NCI-H1092 (cell line): ENCODE measurements at regions not wholly inside any gene's neighbourhood (a gene's known extent, or its start where the extent isn't known, plus 50 kb on each side); places are given as distances from the start of the nearest gene placed in this dataset.
A peak's percentile ranks its signal among the peaks of the same experiment; 100 is the strongest.

Experiments
- DNase-seq: peaks from one replicate; lab custom pipeline; 2025; lab: John Stamatoyannopoulos, UW

DNA sequence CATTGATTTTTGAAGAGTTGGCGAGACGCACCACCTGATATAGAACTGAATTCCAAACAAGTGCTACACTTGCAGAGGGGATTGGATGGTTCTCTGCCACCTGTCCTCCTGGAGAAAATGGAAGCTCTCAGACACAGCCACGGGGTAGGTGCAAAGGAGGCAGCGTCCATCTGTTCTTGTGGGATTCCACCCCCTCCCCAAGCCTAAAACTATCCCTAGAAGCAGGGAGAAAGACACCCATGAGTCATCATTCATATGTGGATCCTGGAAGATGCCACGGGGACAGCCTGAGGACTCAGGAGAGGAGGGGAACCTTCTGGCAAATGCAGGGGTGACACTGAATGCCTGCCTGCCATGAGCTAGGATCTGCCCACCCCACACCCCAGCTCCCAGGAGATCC is 171.3 kb upstream of the CST7 start:
- no peak for DNase-seq

DNA sequence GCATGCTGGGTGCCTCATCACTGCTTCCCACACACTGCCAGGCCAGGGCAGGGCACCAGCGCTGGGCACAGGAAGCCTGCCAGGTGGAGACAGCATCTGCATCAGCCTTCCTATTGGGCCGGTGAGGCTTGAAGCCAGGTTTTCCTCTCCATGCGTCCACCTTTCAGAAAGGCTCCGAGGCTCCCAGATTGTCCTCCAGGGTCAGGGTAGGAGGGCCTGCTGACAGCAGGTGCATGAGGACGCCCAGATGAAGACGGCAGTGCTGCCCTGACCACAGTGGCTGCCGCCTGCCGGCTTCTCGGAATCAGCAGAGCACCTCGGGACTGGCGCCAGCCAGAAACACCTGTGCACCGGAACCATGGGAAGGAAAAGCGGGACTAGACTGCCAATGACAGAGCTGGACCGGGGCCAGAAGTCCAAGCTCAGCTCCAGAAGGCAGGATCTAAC is 170.5 kb upstream of the CST7 start:
- DNase-seq, result peak; percentile 55

DNA sequence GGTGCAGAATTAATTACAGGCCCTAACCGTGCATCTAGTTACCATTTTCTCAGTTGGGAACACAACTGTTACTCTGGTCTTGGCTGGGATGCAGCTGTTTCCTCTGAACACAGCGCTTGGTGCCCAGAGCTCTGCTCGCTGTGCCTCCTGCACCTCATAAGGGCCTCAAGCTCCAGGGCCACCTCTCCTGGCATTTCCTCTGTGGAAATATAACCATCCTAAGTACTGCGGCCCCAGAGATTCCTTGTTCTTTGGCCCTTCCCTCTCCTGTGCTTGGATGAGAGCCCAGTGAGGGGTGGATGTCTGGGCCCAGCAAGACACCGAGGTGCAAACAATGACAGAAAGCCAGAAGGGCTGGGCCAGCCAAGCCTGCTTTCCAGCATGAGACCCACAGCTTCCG is 169.9 kb upstream of the CST7 start:
- DNase-seq, result no peak

GRCh38 chr20:24779946-24780345 is 169.1 kb upstream of the CST7 start:
- DNase-seq, result no peak

DNA sequence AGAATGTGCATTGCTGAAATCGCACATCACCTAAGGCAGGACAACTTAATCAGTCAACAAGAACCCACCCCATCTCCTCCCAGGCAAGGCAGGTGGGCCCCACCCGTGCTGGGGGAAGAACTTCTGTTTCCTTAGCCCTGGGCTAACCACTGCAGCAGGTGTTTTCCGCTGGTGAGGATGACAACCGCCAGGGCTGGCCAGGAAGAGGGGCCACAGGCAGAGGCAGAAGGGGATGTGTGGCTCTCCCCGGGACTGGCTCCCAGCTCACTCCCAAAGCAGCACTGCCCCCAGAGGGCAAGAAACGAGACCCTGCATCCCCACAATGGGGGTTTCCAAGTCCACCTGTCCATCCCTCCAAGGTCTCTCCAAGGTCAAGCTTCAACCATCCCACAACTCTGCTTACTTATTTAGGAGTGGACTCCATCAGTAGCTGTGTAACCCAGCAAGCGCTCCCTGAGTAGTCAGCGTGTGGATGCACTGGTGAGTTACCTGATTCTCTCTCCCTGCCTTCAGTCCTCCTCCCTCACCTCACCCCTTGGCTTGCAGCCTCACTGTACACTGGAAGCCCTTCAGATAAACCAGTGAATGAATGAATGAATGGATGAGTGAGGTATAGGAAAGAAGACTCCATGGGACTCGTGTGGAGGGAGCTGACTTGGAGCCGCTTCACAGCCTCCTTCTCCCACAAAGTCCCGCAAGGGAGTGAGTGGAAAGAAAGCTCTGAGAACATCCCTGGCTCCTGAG is 168.2 kb upstream of the CST7 start:
- DNase-seq, result no peak

GRCh38 chr20:24781418-24781980 is 167.6 kb upstream of the CST7 start:
- peak; percentile 11 for DNase-seq

DNA sequence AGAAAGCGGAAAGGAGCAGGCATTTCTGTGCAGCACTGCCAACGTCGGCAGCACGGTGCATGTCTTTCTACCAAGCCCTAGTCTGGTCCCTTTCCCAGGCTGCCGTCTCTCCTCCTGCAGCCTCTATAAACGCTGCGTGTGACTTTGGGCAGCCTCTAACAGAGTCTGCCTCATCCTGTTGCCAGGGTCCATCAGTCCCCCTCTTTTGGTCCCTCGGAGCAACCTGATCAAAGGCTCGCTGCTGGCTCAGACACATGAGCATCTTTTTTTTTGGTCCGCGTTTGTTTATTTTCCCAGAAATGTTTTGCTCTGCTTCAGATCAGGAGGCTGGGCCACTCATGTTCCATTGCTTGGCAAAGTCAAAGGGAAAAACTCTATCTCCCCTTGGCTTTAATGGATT is 166.8 kb upstream of the CST7 start:
- DNase-seq, result no peak

GRCh38 chr20:24782801-24783630 is 166.1 kb upstream of the CST7 start:
- no peak for DNase-seq

DNA sequence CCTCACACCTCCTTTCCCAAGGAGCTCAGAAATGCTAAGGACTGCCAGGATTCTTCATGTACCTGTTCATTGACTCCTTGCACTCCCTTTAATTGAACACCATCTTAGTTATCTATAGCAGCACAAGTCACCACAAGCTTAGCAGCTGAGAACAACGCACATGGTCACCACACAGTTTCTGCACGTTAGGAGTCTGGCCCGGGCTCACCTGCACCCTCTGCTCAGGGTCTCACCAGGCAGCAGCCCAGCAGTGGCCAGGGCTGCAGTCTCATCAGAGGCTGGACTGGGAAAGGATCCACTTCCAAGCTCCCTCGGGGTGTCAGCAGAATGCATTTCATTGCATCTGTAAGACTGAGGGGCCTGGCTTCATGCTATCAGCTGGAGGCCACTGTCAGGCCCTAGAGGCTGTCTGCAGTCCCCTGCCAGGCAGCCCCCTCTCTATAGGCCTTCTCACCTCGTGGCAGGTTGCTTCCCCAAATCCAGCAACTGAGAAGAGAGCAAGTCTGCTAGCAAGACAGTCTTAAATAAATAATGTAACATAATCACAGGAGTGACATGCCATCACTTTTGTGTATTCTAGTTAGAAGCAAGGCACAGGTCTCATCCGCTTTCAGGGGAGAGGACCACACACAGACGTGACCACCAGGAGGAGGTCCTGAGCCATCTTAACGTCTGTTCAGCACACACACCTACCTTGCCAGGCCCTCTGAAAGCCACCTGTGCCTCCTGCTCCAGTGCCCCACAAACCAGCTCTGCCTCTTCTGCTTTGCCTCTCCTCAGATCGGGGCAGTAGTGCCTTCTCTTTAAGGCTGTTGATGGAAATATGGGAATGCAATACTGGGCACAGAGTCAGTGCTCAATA is 165.2 kb upstream of the CST7 start:
- DNase-seq, result no peak

GRCh38 chr20:24784607-24785006 is 164.5 kb upstream of the CST7 start:
- DNase-seq, result no peak

GRCh38 chr20:24785141-24786110 is 163.6 kb upstream of the CST7 start:
- no peak for DNase-seq

- DNase-seq, result no peak
These were observed 163.0 kb upstream of the CST7 start for GRCh38 chr20:24786111-24786495.

DNA sequence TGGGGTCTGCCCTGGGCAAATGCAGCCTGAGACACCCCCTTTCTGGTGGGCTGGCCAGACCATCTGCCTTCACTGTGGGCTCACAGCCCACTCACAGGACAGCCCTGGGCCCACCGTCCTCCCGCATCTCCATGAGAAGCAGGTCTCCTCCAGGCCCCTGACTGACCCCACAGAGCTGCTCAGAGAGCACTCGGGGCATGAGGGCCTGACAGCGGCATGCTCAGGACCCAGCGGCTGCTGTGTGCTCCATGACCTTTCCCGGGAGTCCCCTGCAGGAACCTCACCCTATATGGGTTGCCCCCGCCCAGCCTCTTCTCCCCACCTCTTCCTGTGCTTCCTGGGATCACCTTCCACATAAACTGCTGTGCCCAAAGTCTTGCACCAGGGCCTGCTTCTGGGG is 162.4 kb upstream of the CST7 start:
- DNase-seq, result no peak

- DNase-seq, result no peak
These were observed 162.0 kb upstream of the CST7 start for GRCh38 chr20:24787071-24787470.

- DNase-seq, result no peak
These were observed 161.4 kb upstream of the CST7 start for GRCh38 chr20:24787621-24788020.

DNA sequence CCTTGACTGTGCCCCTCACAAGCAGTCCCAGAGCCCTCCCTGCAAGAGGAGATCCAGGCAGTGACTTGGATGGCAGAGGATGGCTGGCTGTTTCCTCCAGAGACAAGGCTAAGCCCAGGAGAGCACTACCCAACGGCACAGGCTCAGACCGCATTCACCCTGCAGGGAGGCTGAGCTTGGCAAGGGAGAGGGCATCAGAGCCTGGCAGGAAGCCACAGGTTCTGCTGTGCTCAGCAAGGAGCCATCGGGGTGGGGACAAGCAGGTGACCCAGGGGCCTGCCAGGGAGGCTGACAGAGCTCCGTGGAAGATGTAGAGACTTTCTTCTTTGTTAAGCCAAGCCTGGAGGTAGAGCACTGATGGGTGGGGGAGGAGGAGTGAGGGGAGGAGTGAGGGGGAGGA is 159.2 kb upstream of the CST7 start:
- DNase-seq, result no peak

GRCh38 chr20:24790746-24791283 is 158.3 kb upstream of the CST7 start:
- no peak for DNase-seq

- DNase-seq, result no peak
These were observed 157.1 kb upstream of the CST7 start for GRCh38 chr20:24791953-24792352.

- DNase-seq, result no peak
These were observed 156.2 kb upstream of the CST7 start for GRCh38 chr20:24792641-24793495.

DNA sequence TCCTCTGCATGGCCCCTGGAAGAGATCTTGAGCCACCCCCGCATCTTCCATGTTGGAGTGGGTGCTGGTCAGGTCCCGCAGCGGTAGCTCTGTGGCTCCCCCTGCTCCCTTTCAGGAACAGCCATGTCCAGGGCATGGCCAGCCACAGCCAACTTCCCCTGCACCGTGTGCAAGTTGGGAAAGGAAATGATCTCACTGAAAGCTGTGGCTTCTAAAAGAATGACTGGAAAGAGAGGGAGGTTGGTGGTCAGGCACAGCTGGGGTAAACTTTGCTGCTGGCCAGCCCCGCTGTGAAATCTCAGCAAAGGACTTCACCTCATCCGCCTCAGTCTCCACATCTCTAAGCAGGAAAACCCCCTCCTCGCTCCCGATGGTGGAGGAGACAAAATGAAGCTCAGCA is 153.6 kb upstream of the CST7 start:
- no peak for DNase-seq
